ENCODE measurements at regions not wholly inside any gene's neighbourhood (a gene's known extent, or its start where the extent isn't known, plus 50 kb on each side); places are given as distances from the start of the nearest gene placed in this dataset.
A peak's percentile ranks its signal among the peaks of the same experiment; 100 is the strongest.

GRCh38 chr2:122697415-122697814, 942.0 kb downstream of the TSN start:
- H3K4me3 ChIP-seq (ENCODE audit: low read depth, low read length), result no peak overlapping the region
- DNase-seq (ENCODE audit: low read depth), result no peak
- no peak for TF ChIP-seq MYC (IDR thresholded peaks at IDR 0.05; ENCODE audit: low read depth, low read length)

GRCh38 chr2:122703676-122704075, 948.2 kb downstream of the TSN start:
- no peak for DNase-seq (ENCODE audit: low read depth)
- TF ChIP-seq MYC (IDR thresholded peaks at IDR 0.05; ENCODE audit: low read depth, low read length) (no peak), POLR2A (IDR thresholded peaks at IDR 0.05; ENCODE audit: extremely low read depth, insufficient read length) (no peak), MAX (IDR thresholded peaks at IDR 0.05; ENCODE audit: low read depth, low read length) (no peak), CTCF (IDR thresholded peaks at IDR 0.05; ENCODE audit: low read depth, low read length) (no peak)
- H3K4me3 ChIP-seq (ENCODE audit: low read depth, low read length), result no peak overlapping the region

- DNase-seq (ENCODE audit: low read depth), result no peak
- H3K4me3 ChIP-seq (ENCODE audit: low read depth, low read length), result no peak overlapping the region
- TF ChIP-seq CTCF (IDR thresholded peaks at IDR 0.05; ENCODE audit: low read depth, low read length), result no peak
- no peak for TF ChIP-seq MYC (IDR thresholded peaks at IDR 0.05; ENCODE audit: low read depth, low read length)
- no peak for TF ChIP-seq POLR2A (IDR thresholded peaks at IDR 0.05; ENCODE audit: extremely low read depth, insufficient read length)
These were observed 948.7 kb downstream of the TSN start for GRCh38 chr2:122704109-122704563.

GRCh38 chr2:122705746-122706145, 950.3 kb downstream of the TSN start:
- H3K4me3 ChIP-seq (ENCODE audit: low read depth, low read length), result no peak overlapping the region
- DNase-seq (ENCODE audit: low read depth), result no peak
- TF ChIP-seq POLR2A (IDR thresholded peaks at IDR 0.05; ENCODE audit: extremely low read depth, insufficient read length) (no peak), MAX (IDR thresholded peaks at IDR 0.05; ENCODE audit: low read depth, low read length) (no peak), CTCF (IDR thresholded peaks at IDR 0.05; ENCODE audit: low read depth, low read length) (no peak), MYC (IDR thresholded peaks at IDR 0.05; ENCODE audit: low read depth, low read length) (no peak)

- DNase-seq (ENCODE audit: low read depth), result peak; percentile 4
- TF ChIP-seq POLR2A (IDR thresholded peaks at IDR 0.05; ENCODE audit: extremely low read depth, insufficient read length) (no peak), CTCF (IDR thresholded peaks at IDR 0.05; ENCODE audit: low read depth, low read length) (no peak), MYC (IDR thresholded peaks at IDR 0.05; ENCODE audit: low read depth, low read length) (no peak), MAX (IDR thresholded peaks at IDR 0.05; ENCODE audit: low read depth, low read length) (no peak)
- H3K4me3 ChIP-seq (ENCODE audit: low read depth, low read length), result no peak overlapping the region
These were observed 951.3 kb downstream of the TSN start for GRCh38 chr2:122706757-122707223.

- no peak for TF ChIP-seq MAX (IDR thresholded peaks at IDR 0.05; ENCODE audit: low read depth, low read length)
- TF ChIP-seq MYC (IDR thresholded peaks at IDR 0.05; ENCODE audit: low read depth, low read length), result no peak
- TF ChIP-seq CTCF (IDR thresholded peaks at IDR 0.05; ENCODE audit: low read depth, low read length), result no peak
- TF ChIP-seq POLR2A (IDR thresholded peaks at IDR 0.05; ENCODE audit: extremely low read depth, insufficient read length), result no peak
- no peak overlapping the region for H3K4me3 ChIP-seq (ENCODE audit: low read depth, low read length)
- no peak for DNase-seq (ENCODE audit: low read depth)
These were observed 951.9 kb downstream of the TSN start for GRCh38 chr2:122707224-122707824.
